ENCODE measurements at regions not wholly inside any gene's neighbourhood (a gene's known extent, or its start where the extent isn't known, plus 50 kb on each side); places are given as distances from the start of the nearest gene placed in this dataset.

- no peak for TF ChIP-seq CTCF (conservative IDR thresholded peaks at IDR 0.05; ENCODE audit: low read length)
- TF ChIP-seq EZH2phosphoT487 (IDR thresholded peaks at IDR 0.05; ENCODE audit: borderline replicate concordance), result no peak
These were observed 805.6 kb downstream of the KCNA4 start for GRCh38 chr11:29211202-29211601.

Measured in Loucy (cell line).